LoVo (cell line): ENCODE measurements at regions not wholly inside any gene's neighbourhood (a gene's known extent, or its start where the extent isn't known, plus 50 kb on each side); places are given as distances from the start of the nearest gene placed in this dataset.

ENCODE experiments used
- DNase-seq: peaks from one replicate; pipeline ENCODE4 v3.0.0-alpha.2; 2016; ENCODE audit warnings: low spot score

DNA sequence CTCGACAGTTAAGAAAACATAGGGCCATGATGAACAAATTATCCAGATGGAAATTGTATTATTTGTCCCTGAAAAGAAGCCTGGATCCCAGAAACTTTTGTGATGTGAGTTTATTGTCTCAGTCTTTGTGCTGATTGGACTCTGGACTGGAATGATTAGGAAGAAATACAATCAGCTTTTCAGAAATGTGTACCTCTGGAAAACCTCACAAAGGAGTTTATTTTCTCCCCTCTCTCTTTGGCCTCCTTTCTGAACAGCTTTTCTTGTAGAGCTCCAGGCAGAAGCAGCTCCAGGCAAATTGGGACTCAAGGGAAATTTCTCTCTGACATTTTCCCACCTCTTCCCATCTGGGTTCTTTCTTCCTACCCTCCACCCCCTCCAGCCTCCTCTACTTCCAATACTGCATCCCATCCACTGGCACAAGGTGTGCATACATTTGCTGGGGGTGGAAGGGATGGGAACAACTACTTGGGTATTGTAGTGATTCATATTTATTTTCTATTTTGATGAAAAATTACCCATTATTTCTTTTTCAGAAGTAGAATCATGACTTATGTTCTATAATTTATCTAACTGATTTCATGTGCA is 119.7 kb downstream of the CD47 start:
- no peak for DNase-seq

- DNase-seq: peak; percentile 27
Measured at GRCh38 chr3:107969994-107970819, 120.6 kb downstream of the CD47 start.

DNA sequence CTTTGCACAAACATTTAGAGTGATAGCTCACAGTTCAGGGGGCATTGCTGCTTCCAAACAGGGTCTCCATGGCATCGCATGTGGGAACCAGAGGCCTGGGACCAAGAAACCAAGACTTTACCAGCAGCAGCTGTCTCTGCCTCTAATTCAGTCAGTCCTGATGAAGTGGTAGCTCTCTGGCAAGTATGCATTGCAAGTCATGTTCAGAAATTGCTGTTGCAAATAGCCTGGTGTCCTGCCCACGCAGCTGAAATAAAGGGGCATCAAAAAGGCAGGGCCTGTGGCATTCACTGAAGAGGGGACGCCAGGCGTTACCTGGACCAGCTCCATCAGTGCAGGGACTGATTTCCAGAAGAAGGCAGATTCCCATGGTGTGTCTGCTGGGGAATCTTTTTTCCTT is 121.3 kb downstream of the CD47 start:
- DNase-seq: no peak

GRCh38 chr3:107966276-107966675 is 124.6 kb downstream of the CD47 start:
- DNase-seq: no peak

- DNase-seq: no peak
Measured at GRCh38 chr3:107965136-107965655, 125.6 kb downstream of the CD47 start.

GRCh38 chr3:107963581-107963980 is 127.2 kb downstream of the CD47 start:
- DNase-seq: no peak

DNA sequence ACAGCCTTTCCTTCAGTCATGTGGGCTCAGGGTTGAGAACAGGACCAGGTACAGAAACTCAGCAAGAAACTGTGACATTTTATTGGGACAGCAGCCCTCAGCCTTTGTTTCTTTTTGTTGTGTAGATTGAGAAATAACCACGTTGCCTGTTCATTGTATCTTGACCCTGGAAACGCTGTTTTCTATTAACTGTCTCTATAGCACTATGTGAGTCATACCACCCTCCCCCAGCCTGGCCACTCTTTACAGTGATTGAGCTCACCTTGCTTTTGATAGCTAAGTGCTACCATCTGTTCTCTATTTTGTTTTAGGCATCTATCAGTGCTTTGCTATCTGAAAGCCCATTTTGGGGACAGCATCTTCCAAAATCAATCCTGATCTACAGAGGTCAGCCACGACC is 127.9 kb downstream of the CD47 start:
- DNase-seq: no peak

DNA sequence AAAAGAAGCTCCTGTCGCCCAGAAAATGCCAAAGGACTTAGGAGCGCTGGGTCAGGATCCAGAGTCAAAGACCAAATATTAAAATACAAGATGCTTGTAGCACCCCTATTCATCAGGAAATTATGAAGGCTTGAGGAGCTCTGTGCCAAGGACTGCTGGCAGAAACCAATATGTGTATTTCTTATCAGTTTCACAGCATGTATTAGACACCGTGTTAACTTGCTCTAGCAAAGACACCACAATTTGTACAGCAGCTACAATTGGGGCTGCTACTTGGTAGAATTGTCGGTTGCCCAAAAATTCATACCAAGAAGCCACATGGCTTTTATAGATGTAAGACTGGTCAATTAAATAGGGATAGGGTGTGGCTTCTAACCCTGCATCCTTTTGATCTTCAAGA is 128.8 kb downstream of the CD47 start:
- no peak for DNase-seq

DNA sequence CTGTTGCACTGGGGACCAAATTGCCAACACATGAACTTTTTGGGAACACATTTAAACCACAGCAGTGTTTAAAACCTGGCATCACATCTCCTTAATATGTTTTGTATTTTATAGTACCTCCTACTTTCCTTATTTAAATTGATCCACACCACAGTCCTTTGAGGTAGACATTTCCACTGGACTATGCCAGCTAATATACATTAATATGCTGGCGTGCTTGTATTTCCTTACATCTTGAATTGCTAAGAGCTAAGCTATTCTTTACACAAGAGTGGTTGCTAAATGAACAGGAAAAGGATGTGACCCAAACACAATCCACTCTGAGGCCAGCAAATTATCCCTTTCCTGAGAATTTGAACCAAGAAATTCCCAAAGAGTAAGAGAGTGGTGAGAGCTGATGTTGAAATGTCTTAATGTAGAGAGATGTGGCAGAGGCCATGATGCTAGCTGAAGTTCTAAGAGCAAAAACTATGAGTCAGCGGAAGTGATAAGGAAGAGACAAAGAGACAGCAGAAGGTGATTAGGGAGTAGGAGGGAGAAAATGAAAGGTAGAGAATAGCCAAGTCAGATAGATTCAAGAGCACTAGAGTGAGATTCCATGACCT is 131.2 kb downstream of the CD47 start:
- no peak for DNase-seq

DNA sequence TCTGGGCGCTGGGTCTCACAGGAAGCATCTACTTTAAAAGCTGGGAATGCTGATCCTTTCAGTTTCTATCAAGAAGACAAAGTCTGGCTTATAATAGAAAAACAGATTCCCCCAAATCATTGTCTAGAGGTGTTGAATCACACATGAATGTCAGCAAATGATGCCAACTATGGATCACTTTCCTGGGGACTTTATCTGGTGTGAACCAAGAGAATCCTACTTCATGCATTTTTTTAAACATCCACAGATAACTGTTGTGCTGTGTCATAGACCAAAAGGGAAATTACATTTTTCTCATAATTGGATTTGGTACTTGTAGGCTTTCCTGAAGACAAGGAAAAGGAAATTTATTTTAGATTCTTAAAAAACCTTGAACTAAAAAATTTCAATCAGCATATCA is 132.7 kb downstream of the CD47 start:
- DNase-seq: no peak

DNA sequence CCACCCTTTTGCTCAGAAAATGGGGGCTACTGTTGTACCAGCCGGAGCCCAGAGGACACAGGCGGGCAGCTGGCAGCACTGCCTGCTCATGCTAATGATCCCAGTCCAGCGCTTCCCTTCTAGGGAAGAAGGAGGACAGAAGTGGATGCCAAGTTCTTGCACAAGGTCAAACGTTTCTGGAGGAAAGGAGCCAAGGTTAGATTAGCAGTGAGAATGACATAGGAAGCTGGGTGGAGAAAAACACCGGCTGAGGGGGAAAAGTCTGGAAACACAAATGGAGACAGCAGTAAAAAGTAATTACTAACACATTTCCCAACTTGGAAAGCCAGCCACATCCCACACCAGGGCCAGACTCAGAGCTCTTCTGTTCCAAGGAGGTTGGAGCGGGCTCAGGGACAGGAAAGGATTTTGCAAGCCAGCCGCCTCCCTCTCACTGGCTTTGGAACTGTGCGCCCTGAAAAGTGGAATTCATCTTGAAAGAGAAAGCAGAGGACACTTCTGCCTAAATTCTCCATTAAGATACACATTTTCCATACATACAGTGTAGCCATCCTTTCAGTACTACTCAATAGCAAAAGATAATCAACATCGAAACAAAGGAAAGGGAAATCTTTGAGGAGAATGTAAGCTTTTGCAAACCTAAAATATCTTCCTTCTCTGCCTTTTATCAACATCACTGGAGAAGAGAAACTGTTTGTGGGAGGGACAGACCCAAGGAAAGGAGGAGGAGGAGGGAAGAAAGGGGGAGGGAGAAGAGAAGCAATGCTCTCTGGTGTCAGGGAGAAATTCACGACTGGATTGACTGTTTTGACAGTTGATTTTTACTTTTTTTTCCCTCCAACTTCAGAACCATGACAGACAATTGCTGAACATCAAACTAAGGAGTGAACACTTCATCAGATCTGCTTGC is 133.6 kb downstream of the CD47 start:
- DNase-seq: no peak

DNA sequence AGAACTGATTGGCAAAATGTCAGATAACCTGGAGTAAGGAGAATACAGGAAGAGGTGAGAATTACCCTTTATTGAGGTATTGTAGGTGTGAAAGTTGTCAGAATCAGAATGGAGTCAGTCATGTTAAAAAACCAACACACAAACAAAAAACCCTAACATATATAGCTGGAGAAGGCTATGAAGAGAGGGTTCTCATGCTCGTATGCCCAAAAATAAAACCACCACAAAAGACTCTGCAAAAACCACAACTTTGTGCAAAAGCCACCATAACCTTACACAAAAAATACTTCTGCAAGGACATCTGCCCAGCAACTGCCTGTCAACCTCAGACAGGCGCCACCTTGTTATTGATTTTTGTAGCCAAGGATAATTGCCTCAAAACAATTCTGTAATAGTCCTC is 136.0 kb downstream of the CD47 start:
- DNase-seq: no peak

DNA sequence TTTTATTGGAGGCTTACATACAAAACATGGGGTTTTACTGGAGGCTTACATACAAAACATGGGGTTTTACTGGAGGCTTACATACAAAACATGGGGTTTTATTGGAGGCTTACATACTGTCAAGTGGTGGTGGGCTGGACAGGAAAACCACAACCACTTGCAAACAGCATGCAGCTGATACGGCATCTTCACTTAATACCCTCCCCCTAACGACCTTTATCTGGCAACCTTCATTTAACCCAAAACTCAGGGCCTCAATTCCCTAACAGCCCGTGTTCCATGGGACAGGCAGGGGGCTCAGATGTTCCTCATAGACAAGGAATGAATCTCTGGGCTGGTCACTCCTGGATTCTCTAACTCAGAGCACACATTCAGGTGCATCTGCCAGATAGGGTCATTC is 137.1 kb downstream of the CD47 start:
- DNase-seq: no peak

DNA sequence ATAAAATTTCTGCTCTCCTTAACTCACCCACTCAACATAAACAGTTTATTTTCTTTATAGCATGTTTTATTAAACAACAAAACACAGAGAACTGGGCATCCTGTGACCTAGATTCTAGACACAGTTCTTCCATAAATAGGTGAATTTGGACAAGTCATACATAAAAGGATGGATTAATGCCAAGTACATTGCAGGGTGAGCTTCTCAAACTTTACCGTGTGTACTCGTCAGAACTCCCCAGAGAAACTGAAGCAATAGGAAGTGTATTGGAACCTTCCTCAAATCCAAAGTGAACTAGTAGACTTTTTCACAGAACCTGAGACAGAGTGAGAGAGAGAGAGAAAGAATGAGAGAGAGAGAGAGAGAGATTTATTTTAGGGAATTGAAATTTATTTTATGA is 139.7 kb downstream of the CD47 start:
- DNase-seq: no peak

- no peak for DNase-seq
Measured at GRCh38 chr3:107950417-107950816, 140.4 kb downstream of the CD47 start.

- DNase-seq: no peak
Measured at GRCh38 chr3:107949394-107949970, 141.3 kb downstream of the CD47 start.

DNA sequence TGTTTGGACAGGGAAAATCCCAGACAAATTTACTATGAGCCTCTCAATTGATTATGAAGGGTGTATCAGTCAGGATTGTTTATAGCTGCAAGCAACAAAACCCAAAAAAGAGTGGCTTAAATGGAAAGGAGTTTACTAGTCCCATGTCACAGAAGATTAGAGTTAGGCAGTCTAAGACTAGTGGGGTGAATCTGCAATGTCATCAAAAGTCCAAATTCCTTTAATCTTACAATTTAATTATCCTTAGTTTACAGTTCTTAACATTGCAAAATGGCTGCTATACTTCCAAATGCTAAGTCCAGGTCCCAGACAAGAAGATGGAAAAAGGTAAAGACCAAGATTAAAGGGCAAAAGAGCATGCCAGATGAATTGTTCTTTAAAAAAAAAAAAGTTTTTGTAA is 143.6 kb downstream of the CD47 start:
- no peak for DNase-seq

DNA sequence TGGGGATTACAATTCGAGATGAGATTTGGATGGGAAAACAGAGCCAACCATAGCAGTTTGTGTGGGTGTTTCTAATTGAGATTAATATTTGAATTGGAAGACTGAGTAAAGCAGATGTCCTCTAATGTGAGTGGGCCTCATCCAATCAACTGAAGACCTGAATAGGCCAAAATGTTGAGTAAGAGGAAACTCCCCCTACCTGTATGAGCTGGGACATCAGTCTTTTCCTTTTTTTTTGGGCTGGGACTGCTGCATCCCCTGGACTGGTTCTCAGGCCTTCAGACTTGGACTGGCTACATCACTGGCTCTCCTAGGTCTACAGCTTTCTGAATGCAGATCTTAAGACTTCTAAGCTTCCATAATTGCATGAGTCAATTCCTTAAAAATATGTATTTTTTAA is 144.1 kb downstream of the CD47 start:
- no peak for DNase-seq

GRCh38 chr3:107945417-107946094 is 145.3 kb downstream of the CD47 start:
- no peak for DNase-seq

GRCh38 chr3:107943786-107944523 is 146.9 kb downstream of the CD47 start:
- no peak for DNase-seq
